Type B pancreatic cell (in vitro differentiated cells): ENCODE measurements at regions not wholly inside any gene's neighbourhood (a gene's known extent, or its start where the extent isn't known, plus 50 kb on each side); places are given as distances from the start of the nearest gene placed in this dataset.

Source experiments
- DNase-seq: peaks from one replicate; pipeline ENCODE4 v3.0.0; 2021; ENCODE audit warnings: mixed read lengths; ENCODE audit not compliant: unreplicated experiment; ENCODE audit errors: extremely low spot score
- H3K27ac Mint-ChIP-seq: 2 replicates; pipeline ENCODE4 v1.8.0; 2021; ENCODE audit warnings: mild to moderate bottlenecking, mixed read lengths
- H3K27me3 Mint-ChIP-seq: 2 replicates; pipeline ENCODE4 v1.8.0; 2021; ENCODE audit warnings: mixed read lengths
- H3K36me3 Mint-ChIP-seq: 2 replicates; pipeline ENCODE4 v1.8.0; 2021; ENCODE audit warnings: mixed read lengths
- H3K4me1 Mint-ChIP-seq: one replicate; pipeline ENCODE4 v1.8.0; 2021; ENCODE audit warnings: mixed read lengths; ENCODE audit not compliant: unreplicated experiment
- H3K4me3 Mint-ChIP-seq: 2 replicates; pipeline ENCODE4 v1.8.0; 2021; ENCODE audit warnings: mild to moderate bottlenecking, mixed read lengths
- H3K9me3 Mint-ChIP-seq: 2 replicates; pipeline ENCODE4 v1.8.0; 2021; ENCODE audit warnings: mixed read lengths
- TF ChIP-seq, protein P1 (sequence below): fragments of 200-600 bp; sonication (generic); conservative IDR thresholded peaks from 2 replicates; pipeline ENCODE4 v1.5.0; 2021; ENCODE audit warnings: antibody characterized with exemption, mild to moderate bottlenecking

DNA sequence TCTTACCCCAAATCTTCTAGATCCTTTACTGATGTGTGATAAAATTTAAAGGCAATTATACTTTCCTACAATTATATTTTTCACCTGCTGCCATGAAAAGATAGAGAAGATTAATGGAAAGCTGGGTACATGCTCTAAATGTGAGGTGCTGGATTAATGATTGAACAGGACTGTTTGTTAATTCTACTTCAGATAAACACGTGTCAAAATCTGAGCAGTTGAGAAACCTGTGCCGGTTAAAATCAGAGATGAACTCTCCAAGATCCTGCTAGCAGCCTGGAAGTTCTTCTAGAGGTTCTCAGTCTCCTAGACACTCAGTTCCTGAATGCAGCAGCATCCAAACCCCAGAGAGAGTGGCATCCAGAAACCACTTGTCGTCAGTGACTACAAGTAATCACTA, 69.2 kb downstream of the INHBA start:
- H3K27ac Mint-ChIP-seq = no peak overlapping the region
- TF ChIP-seq, protein P1, sequence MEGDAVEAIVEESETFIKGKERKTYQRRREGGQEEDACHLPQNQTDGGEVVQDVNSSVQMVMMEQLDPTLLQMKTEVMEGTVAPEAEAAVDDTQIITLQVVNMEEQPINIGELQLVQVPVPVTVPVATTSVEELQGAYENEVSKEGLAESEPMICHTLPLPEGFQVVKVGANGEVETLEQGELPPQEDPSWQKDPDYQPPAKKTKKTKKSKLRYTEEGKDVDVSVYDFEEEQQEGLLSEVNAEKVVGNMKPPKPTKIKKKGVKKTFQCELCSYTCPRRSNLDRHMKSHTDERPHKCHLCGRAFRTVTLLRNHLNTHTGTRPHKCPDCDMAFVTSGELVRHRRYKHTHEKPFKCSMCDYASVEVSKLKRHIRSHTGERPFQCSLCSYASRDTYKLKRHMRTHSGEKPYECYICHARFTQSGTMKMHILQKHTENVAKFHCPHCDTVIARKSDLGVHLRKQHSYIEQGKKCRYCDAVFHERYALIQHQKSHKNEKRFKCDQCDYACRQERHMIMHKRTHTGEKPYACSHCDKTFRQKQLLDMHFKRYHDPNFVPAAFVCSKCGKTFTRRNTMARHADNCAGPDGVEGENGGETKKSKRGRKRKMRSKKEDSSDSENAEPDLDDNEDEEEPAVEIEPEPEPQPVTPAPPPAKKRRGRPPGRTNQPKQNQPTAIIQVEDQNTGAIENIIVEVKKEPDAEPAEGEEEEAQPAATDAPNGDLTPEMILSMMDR = no peak
- no peak overlapping the region for H3K4me3 Mint-ChIP-seq
- H3K4me1 Mint-ChIP-seq = no peaks in the 10 kb centered on the region
- DNase-seq = no peak
- no peaks in the 10 kb centered on the region for H3K9me3 Mint-ChIP-seq
- H3K36me3 Mint-ChIP-seq = no peaks in the 10 kb centered on the region
- no peaks in the 10 kb centered on the region for H3K27me3 Mint-ChIP-seq

DNA sequence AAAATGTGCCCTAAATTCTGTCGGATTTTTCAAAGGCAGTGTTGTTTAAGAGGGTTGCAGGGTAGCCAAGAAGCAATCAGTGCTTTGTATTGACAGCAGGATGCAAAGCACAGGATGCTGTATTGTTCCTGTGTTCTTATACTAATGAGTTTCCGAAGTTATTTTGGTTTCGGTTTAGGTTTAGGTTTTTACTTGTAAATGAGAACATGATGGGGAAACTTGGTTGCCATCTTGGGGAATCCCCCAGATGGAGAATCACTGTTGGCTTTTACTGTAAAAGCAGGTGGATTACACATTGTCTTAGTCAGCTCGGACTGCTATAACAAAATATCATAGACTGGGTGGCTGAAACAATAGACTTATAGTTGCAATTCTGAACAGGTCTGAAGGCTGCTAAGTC, 72.1 kb downstream of the INHBA start:
- DNase-seq = no peak
- H3K27ac Mint-ChIP-seq = no peak overlapping the region
- H3K9me3 Mint-ChIP-seq = no peaks in the 10 kb centered on the region
- no peak overlapping the region for H3K4me3 Mint-ChIP-seq
- H3K27me3 Mint-ChIP-seq = no peaks in the 10 kb centered on the region
- H3K4me1 Mint-ChIP-seq = no peaks in the 10 kb centered on the region
- H3K36me3 Mint-ChIP-seq = no peaks in the 10 kb centered on the region
- TF ChIP-seq, protein P1 = no peak

DNA sequence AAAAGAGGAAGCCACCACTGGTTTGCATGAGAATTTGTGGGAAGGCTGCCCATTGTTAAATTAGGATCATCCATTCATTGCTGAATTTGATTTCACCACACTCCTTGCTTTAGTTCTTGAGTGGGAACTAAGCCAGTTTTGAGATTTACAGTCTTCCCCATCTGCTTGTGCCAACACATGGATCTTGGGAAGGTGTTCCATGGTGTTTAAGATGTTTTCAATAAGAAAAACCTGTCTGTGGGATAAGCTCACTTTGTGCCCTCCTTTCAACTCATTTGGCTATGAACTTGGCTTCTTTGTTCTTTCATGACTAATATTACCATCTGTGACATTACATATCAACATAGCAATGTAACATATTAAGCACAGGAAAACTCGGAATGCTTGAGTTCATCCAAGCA, 73.2 kb downstream of the INHBA start:
- DNase-seq = no peak
- Mint-ChIP-seq H3K27ac (no peak overlapping the region), H3K27me3 (no peaks in the 10 kb centered on the region), H3K9me3 (no peaks in the 10 kb centered on the region), H3K4me3 (no peak overlapping the region), H3K4me1 (no peaks in the 10 kb centered on the region), H3K36me3 (no peaks in the 10 kb centered on the region)
- TF ChIP-seq, protein P1 = no peak

DNA sequence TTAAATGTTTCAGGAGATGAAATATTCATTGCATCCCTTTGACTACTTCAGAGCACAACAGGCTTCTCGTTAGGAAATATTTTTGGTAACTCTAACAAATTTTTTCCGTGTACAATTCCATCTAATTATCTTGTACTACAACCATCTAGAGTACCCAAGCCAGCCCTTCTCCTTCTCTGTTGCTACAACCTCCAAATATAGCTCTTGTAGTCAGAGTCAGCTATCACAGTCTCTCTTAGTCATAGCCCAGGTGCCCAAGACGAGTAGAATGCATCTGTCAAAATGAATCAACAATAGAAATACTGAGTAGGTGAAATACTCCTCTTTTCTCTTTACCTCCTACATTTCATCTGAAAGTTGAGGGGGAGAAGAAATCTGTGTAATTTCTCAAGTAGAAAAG, 74.0 kb downstream of the INHBA start:
- Mint-ChIP-seq H3K4me1 (no peaks in the 10 kb centered on the region), H3K27me3 (no peaks in the 10 kb centered on the region), H3K4me3 (no peak overlapping the region), H3K9me3 (no peaks in the 10 kb centered on the region), H3K27ac (no peak overlapping the region), H3K36me3 (no peaks in the 10 kb centered on the region)
- TF ChIP-seq, protein P1 = no peak
- no peak for DNase-seq

DNA sequence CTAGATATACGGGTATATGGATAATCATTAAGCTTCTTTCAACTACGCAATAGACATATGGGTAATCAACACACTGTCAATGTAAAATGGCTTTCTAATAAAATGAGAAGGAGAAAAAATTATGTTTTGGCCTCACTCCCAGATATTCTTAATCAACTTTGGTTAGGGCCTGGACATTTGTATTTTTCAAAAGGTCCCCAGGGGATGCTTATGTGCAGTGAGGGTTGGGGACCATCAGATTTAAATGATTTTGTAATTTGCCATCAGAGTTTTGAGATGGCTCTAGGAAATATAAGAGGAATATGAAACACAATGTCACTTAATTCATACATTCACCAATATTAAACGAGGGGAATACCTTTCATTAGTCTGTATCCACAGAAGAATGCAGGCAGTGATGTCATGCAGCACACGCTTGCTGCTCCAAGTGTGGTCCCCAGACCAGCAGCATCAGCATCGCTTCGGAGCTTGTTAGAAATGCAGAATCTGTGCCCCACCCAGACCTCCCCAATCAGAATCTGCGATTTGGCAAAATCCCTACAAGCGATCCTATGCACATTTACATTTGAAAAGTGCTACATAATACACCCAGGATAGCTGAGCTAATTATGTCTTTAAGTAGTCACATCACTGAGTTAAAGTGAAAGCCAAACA, 75.1 kb downstream of the INHBA start:
- no peak overlapping the region for H3K27ac Mint-ChIP-seq
- H3K4me1 Mint-ChIP-seq = no peaks in the 10 kb centered on the region
- H3K4me3 Mint-ChIP-seq = no peak overlapping the region
- H3K36me3 Mint-ChIP-seq = no peaks in the 10 kb centered on the region
- DNase-seq = no peak
- TF ChIP-seq, protein P1 = no peak
- H3K9me3 Mint-ChIP-seq = no peaks in the 10 kb centered on the region
- H3K27me3 Mint-ChIP-seq = no peaks in the 10 kb centered on the region

DNA sequence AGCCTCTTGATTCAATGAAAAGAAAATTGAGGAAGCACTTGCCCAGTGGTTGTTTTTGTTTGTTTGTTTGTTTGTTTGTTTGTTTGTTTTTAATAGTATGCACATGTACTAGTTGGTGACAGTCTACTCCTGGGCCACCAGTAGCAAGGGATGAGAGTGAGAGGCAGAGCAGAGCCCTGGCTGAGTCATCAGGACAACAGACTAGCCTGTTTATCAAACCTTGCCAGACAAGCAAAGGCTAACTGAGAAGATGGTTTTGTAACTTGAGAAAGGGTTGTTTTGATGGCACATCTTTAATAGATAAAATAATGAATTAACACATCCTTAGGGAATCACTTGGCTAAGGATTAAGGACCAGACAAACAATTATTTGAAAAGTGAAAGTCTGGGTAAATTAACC, 78.1 kb downstream of the INHBA start:
- no peaks in the 10 kb centered on the region for H3K4me1 Mint-ChIP-seq
- DNase-seq = no peak
- TF ChIP-seq, protein P1 = no peak
- H3K36me3 Mint-ChIP-seq = no peaks in the 10 kb centered on the region
- H3K9me3 Mint-ChIP-seq = no peaks in the 10 kb centered on the region
- no peak overlapping the region for H3K27ac Mint-ChIP-seq
- no peaks in the 10 kb centered on the region for H3K27me3 Mint-ChIP-seq
- H3K4me3 Mint-ChIP-seq = no peak overlapping the region
